Thyroid gland (tissue), 4 donors: ENCODE measurements at regions not wholly inside any gene's neighbourhood (a gene's known extent, or its start where the extent isn't known, plus 50 kb on each side); places are given as distances from the start of the nearest gene placed in this dataset.
"Not testable (repeated sequence)": the region's sequence is repeated elsewhere in the genome, so short reads cannot be mapped to it uniquely, and the experiment has no call there.

Source experiments
- DNase-seq, 2 donors: peaks; one replicate each; pipeline ENCODE4 v3.0.0-alpha.2; 2019
- H3K27ac ChIP-seq, 3 donors: fragments of 200-600 bp; sonication (generic); 1 replicate in 2 of 3; 2 replicates in 1 of 3; pipeline ENCODE4 v1.5.1; 2016 to 2019; ENCODE audit warnings: mild to moderate bottlenecking in 1 of 3, moderate library complexity in 1 of 3
- H3K27me3 ChIP-seq: fragments of 200-600 bp; sonication (generic); one replicate; pipeline ENCODE4 v1.5.1; 2019
- H3K36me3 ChIP-seq, 2 donors: fragments of 200-600 bp; sonication (generic); one replicate each; pipeline ENCODE4 v1.5.1; 2016 to 2019
- H3K4me1 ChIP-seq, 2 donors: fragments of 200-600 bp; sonication (generic); one replicate each; pipeline ENCODE4 v1.5.1; 2017 to 2019
- H3K4me3 ChIP-seq, 3 donors: fragments of 200-600 bp; sonication (generic); replicated peaks in 1 of 3; 1 replicate in 2 of 3; 2 replicates in 1 of 3; pipeline ENCODE4 v1.5.1; 2016; ENCODE audit warnings: mild to moderate bottlenecking in 1 of 3
- H3K9me3 ChIP-seq: fragments of 200-600 bp; sonication (generic); one replicate; pipeline ENCODE4 v1.5.1; 2017
- CTCF ChIP-seq, 6 experiments: fragments of 200-600 bp in 3 of 6; fragments of 450-650 bp in 3 of 6; sonication (generic) in 3 of 6; IDR thresholded peaks; one replicate each; pipeline ENCODE4 v1.5.1; 2016 to 2019; ENCODE audit warnings: antibody characterized with exemption in 6 of 6, mild to moderate bottlenecking in 2 of 6, inconsistent platforms in 1 of 6, moderate library complexity in 1 of 6
- POLR2A ChIP-seq, 2 donors: fragments of 450-650 bp; IDR thresholded peaks; one replicate each; pipeline ENCODE4 v1.6.1; 2017; ENCODE audit warnings: antibody characterized with exemption in 2 of 2, mild to moderate bottlenecking in 2 of 2, moderate library complexity in 1 of 2
- WGBS, 2 donors: methylation state at CpG; one replicate each; pipeline ENCODE4 v1.1.5; 2017; 5-methylcytosine and 5-hydroxymethylcytosine counted together
- intact Hi-C: fragments of 100-400 bp; cut with DNase I; formaldehyde crosslinking; loops from one replicate; pipeline ENCODE4 v1.15.1; 2023

GRCh38 chr13:42422681-42423080 lies 150.7 kb downstream of the AKAP11 start:
- no peak for DNase-seq
- Histone ChIP-seq H3K4me1 (no peaks in the 10 kb centered on the region), H3K9me3 (no peaks in the 10 kb centered on the region), H3K36me3 (no peaks in the 10 kb centered on the region), H3K27me3 (no peaks in the 10 kb centered on the region), H3K27ac (no peak overlapping the region), H3K4me3 (no peak overlapping the region)
- no peak for TF ChIP-seq CTCF (IDR thresholded peaks at IDR 0.05)
- TF ChIP-seq POLR2A (IDR thresholded peaks at IDR 0.05) = no peak
- 88 to 90% methylated on average over 2 of the region's 2 CpGs for WGBS, 2 donors
- intact Hi-C loops = no loop called here

- TF ChIP-seq CTCF (IDR thresholded peaks at IDR 0.05) (no peak), POLR2A (IDR thresholded peaks at IDR 0.05) (no peak)
- Histone ChIP-seq H3K27ac (no peak overlapping the region), H3K36me3 (no peaks in the 10 kb centered on the region), H3K27me3 (no peaks in the 10 kb centered on the region), H3K4me1 (no peaks in the 10 kb centered on the region), H3K9me3 (no peaks in the 10 kb centered on the region), H3K4me3 (no peak overlapping the region)
- no peak for DNase-seq
- WGBS, 2 donors = 95% methylated on average over 2 of the region's 2 CpGs
- intact Hi-C loops = no loop called here
Observed at GRCh38 chr13:42424182-42424581, 149.8 kb upstream of the TNFSF11 start.

GRCh38 chr13:42445354-42445753 lies 128.6 kb upstream of the TNFSF11 start:
- Histone ChIP-seq H3K36me3 (no peaks in the 10 kb centered on the region), H3K4me1 (no peaks in the 10 kb centered on the region), H3K4me3 (no peak overlapping the region), H3K27ac (no peak overlapping the region), H3K9me3 (no peaks in the 10 kb centered on the region), H3K27me3 (no peaks in the 10 kb centered on the region)
- no peak for DNase-seq
- TF ChIP-seq POLR2A (IDR thresholded peaks at IDR 0.05) = no peak
- no peak for TF ChIP-seq CTCF (IDR thresholded peaks at IDR 0.05)
- WGBS, 2 donors = 86 to 97% methylated on average over 1 of the region's 1 CpG
- intact Hi-C loops = no loop called here

- DNase-seq, H3K27me3 ChIP-seq, H3K9me3 ChIP-seq, intact Hi-C loops, H3K4me3 ChIP-seq, H3K27ac ChIP-seq, H3K4me1 ChIP-seq, H3K36me3 ChIP-seq: not testable (repeated sequence)
- WGBS, 2 donors = 89 to 90% methylated on average over 5 of the region's 5 CpGs
Observed at GRCh38 chr13:42446597-42446996, 127.4 kb upstream of the TNFSF11 start.

- TF ChIP-seq CTCF (IDR thresholded peaks at IDR 0.05) (no peak), POLR2A (IDR thresholded peaks at IDR 0.05) (no peak)
- H3K27me3 ChIP-seq = no peaks in the 10 kb centered on the region
- H3K9me3 ChIP-seq = no peaks in the 10 kb centered on the region
- no peak overlapping the region for H3K27ac ChIP-seq
- H3K4me1 ChIP-seq = no peaks in the 10 kb centered on the region
- intact Hi-C loops = no loop called here
- 96% methylated on average over 11 of the region's 11 CpGs for WGBS, 2 donors
- H3K36me3 ChIP-seq = no peaks in the 10 kb centered on the region
- no peak overlapping the region for H3K4me3 ChIP-seq
- no peak for DNase-seq
Observed at GRCh38 chr13:42453091-42453645, 120.8 kb upstream of the TNFSF11 start.

- Histone ChIP-seq H3K27ac (no peak overlapping the region), H3K36me3 (no peaks in the 10 kb centered on the region), H3K27me3 (no peaks in the 10 kb centered on the region), H3K4me3 (no peak overlapping the region), H3K9me3 (no peaks in the 10 kb centered on the region), H3K4me1 (no peaks in the 10 kb centered on the region)
- TF ChIP-seq POLR2A (IDR thresholded peaks at IDR 0.05) (no peak), CTCF (IDR thresholded peaks at IDR 0.05) (no peak)
- no peak for DNase-seq
- intact Hi-C loops = no loop called here
- WGBS, 2 donors = 94 to 96% methylated on average over 6 of the region's 6 CpGs
Observed at GRCh38 chr13:42454749-42455148, 119.2 kb upstream of the TNFSF11 start.
